ENCODE measurements at regions not wholly inside any gene's neighbourhood (a gene's known extent, or its start where the extent isn't known, plus 50 kb on each side); places are given as distances from the start of the nearest gene placed in this dataset.

DNA sequence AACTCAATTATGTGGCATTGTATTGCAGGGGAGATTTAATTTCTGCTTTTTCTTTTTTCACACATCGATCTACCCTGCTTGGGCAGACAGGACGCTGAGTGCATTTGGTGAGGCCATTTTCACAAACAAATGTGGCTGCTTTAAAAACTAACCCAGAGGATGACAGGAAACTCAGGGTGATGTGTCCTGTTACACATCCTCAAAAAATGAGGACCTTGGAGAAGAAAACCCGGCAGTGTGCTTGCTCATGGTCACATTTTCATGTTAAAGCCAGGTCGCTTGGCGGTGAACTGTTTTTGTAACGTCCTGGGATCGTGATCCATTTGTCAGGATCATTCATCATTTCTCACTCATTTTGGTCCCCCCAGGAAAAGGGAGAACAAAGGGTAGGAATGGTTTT, 478.3 kb upstream of the ADAMTS16 start:
- no peak for DNase-seq

- DNase-seq, result no peak
These were observed 477.4 kb upstream of the ADAMTS16 start for GRCh38 chr5:4662756-4663155.

GRCh38 chr5:4665911-4666310, 474.2 kb upstream of the ADAMTS16 start:
- DNase-seq, result no peak

DNA sequence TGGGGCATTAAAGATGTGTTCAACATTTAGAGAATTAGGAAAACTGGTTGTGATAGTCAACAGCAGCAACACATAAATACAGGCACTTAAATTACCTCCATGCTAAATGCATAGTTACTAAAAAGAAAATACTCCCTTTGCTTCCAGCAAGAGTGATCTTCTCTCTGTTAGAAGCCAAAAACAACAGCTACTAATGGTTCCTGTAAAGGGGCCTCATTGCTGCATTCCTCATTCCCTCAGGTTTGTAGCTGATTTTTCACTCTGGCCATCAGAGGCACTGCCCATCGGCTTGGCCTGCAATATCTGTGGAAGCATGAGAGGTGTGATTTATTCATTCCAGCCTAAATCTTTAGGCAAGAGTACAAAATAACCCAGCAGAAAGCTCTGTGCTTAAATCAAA, 466.0 kb upstream of the ADAMTS16 start:
- no peak for DNase-seq

DNA sequence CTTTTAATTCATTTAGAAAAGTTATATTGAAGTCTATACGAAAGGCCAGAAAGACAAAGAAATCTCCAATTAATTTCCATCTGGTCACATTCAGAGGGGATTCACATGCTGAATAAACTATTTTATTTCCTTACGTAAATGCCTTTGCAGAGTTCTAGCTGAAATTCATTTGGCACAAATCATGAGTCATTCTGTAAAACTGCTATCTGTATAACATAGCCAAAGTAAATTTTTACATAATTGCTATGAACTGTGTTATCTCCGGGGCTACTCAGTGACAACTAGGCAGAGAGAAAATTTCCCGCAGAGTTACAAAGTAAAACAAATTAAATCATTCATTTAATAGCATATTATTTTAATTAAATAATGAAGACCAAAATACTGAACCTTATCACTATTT, 463.2 kb upstream of the ADAMTS16 start:
- no peak for DNase-seq

DNA sequence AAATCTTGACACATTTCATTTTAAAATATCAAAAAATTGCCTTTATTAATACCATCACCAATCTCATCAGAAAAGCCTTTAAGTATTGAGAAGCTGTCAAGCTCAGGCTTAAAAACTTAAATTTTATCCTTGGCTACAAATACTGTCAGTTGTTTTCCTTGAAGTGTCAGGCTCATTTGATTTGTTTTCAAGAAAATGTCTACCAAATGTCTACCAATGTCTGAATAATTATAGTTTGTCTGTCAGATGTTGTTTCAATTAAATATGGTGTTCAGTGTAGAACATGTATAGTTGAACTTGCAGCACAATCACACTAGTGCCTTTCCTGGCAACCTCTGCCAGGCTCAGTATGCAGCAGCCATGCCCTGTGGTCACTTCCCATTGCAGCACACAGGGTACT, 455.2 kb upstream of the ADAMTS16 start:
- DNase-seq, result no peak

DNA sequence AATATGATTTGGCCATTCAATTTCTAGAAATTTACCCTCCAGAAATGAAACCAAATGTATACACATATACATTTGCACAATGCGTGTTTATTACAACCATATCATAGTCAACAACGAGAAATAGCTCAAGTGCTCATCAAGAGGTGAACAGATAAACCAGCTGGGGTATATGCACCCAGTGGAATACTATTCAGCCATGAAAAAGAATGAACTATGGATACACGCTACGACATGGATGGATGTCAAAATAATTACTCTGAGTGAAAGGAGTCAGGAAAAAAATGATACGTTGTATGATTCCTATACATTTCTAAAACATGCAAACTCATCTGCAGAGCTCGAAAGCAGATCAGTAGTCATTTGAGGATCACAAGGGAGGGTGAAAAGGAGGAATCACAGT, 441.5 kb upstream of the ADAMTS16 start:
- DNase-seq, result no peak

DNA sequence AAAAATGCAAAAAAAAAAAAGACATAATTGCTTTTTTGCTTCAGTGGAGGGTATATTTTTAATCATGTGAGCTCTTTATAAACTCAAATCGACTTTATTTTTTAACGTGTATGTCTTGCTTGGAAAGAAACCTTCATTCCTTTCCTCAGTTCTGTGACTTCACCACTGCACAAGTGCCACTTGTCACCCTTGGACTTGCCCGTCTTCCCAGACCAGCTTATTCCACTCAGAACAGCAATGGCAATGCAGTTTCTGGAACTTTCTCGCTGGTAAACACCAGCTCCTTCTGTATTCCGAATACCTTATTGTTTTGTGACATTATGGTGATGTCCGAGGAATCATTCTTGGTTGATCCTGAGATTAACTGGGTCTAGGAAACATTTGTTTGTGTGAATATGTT, 440.5 kb upstream of the ADAMTS16 start:
- DNase-seq, result no peak

DNA sequence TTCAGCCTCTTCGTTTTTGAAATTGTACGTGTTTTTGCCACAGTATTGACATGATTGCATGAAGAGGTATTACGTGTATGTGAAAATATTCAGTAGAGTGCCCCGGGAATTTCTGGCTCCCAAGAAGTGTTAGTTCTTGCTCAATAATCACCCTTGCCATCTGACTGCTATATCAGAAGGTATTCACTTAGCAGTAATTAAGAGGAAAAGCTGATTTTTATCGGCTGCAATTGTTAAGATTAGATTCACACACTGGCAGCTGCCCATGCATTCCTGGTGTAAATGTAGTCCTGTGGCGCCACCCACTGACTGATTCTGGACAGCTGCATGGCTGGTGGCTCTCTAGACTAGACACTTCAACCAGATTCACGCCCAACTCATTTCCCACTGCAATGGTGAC, 440.1 kb upstream of the ADAMTS16 start:
- peak; percentile 68 for DNase-seq

DNA sequence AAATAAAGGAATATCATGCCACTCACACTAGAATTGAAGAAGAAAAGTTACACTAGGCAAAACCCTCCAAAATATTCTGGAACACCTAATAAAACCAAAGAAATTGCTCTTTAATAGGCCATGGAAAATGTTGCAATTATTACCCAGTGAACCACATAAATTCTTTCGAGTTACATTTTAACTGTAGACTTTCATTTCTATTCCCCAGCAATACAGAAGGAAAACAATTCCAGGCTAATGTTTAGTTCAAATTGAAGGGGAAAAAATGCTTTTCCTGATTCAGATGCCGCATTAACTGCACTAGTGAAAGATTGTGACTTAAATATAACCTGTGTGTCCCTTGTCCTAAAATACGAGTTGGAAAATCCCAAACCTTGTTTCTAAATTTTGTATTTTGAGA, 439.3 kb upstream of the ADAMTS16 start:
- DNase-seq, result no peak

- no peak for DNase-seq
These were observed 436.1 kb upstream of the ADAMTS16 start for GRCh38 chr5:4703931-4704458.

DNA sequence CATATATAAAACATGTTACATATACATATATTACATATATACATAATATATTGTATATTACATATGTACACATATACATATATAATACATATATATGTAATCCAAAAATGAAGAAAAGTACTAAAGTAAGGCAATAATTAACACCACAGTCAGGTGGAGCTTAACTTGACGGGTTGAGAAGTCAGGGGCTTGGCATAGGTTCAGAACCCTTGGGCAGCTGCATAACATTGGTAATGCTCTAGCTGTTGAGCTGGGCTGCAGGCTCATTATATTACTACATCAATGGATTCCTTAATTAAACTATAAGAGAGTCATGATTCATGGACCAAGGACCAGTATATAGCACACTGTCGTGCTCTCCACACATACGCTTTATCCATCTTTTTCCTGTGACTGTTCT, 435.2 kb upstream of the ADAMTS16 start:
- DNase-seq, result no peak

GRCh38 chr5:4716781-4717180, 423.3 kb upstream of the ADAMTS16 start:
- no peak for DNase-seq

- DNase-seq, result no peak
These were observed 422.7 kb upstream of the ADAMTS16 start for GRCh38 chr5:4717446-4717845.

DNA sequence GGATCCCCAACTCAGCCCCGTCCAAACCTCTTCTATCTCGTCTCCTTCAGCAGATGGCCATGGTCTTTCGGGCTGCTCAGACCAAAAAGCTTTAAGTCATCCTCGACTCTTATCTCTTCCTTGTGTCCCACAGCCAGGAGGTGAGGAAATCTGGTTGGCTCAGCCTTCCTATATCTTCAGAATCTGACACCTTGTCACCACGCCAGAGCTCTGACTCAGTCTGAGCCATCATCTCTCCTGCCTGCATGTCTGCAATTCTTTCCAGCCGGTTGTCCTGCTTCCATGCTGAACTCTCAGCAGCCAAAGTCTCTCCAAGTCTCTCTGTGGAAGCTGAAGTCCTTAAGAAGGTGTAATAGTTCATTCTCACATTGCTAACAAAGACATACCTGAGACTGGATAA, 419.3 kb upstream of the ADAMTS16 start:
- no peak for DNase-seq

DNA sequence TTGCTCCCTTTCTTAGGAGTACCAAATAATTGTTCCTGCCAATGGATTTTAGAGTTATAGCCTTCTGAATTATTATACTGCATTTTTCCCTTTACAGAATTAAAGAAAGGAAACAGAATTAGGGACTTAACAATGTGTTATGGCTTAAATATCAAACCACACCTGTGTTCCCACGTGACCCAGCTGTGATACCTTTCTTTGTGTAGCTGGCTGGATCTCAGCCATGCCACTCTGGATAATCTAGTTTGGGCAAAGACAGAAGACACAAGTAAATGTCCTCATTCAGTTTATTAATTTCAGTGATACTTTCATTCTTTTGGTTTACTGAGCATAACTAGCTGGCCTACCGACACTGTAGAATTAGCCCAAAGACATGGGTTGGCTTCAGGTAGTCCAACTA, 417.2 kb upstream of the ADAMTS16 start:
- DNase-seq, result no peak

DNA sequence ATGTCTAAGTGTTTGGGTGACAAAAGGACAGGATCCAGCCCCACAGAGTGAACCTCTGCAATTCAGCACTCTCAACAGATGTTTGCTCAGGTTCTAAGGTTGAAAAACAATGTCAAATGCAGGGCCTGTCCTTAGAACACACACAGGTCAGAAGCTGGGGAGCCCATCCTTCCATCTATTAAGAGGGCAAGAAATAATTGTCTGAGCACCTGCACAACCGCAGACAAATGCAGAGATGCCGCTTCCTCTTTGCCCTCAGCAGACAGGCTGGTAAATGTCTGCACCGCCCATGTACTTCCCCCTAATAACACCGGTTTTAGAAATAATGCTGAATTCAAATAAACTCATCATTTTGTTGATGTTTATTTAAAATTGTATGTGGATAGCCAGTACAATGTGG, 414.5 kb upstream of the ADAMTS16 start:
- DNase-seq, result no peak

DNA sequence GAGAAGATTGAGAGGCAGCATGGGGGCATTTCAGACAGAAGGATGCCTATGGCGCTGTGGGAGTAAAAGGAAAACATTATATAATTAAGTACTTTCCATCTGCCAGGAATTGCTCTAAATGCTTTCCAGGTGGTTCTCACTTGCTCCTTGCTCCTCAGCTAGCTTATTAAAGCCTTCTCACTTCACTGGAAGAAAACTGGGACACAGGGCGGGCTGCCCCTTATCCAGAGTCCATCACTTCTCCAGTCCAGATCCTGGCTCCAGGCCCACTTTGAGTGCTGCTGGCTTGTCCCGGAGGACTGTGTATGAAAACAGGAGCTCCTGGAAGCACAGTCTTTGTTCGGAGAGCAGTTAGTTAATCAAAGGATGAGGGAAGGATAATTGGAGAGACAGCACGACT, 409.9 kb upstream of the ADAMTS16 start:
- DNase-seq, result no peak

DNA sequence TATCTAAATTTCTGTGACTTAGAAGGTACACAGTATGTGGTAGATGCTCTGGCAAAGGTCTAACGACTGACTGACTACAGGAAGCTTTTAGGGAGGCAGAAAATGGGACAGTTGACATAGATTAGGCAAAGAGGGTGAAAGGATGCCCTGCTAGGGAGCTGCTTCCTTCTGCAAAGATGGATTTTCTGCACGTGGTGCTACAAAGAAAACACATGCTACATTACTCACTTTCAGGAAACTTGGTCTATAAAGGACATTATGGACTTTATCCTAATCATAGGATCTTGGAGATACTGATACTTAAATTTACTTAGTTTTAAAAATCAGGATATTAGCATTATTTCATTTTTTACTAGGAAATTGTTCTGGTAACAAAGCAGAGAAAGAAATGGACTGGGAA, 405.8 kb upstream of the ADAMTS16 start:
- DNase-seq, result no peak

DNA sequence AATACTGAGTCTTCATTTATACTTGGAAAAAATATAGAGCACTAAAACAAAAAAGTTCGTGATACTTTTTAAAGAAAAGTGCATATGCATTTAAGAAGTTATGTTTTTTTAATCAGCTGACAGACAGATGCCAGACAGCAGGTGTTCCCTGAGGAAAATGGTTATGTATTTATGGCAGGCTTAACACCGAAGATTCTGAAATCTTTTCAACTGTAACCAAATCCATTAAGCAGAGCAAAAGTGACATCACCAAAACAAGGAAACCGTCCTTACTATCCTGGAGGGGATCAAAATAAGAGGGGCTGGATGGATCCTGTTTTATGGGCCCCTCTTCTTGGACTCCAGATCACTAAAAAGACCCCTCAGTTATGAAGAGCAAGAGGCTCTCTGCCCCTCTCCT, 404.9 kb upstream of the ADAMTS16 start:
- no peak for DNase-seq

GRCh38 chr5:4737868-4738267, 402.3 kb upstream of the ADAMTS16 start:
- no peak for DNase-seq

GRCh38 chr5:4738298-4738697, 401.8 kb upstream of the ADAMTS16 start:
- DNase-seq, result no peak

DNA sequence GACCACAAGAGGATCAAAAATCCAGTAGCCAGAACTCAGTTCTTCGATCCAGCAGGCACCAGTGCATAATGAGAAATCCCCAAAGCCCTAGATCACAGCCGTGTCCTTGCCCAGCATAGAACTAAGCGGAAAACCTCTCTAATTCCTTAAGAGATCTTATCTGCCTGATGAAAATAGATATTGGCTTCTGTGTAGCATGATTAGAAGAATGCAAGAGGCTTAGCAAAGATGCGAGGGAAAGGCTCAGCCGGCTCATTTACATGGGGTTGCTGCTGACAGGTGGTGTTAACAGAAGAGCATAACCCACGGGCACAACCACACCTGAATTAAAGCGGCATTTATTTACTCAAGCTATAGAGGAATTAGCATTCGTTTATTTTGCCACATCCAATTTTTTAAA, 400.0 kb upstream of the ADAMTS16 start:
- DNase-seq, result no peak

DNA sequence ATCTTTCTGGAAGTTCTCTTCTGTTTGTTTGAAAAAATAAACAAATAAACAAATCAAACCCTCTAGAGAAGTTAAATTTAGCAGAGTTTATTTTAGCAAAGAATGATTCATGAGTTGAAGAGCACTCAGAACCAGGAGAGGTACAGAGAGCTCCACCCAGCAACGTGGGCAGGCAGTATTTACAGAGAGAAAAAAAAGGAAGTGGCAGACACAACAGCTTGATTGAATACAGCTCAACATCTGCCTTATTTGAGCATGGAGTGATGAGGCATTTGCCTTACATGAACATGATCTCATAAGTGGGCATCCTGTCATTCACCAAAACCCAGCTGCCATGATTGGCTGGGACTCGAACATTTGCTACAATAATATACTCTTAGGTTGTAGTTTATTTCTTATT, 381.6 kb upstream of the ADAMTS16 start:
- DNase-seq, result peak; percentile 93

DNA sequence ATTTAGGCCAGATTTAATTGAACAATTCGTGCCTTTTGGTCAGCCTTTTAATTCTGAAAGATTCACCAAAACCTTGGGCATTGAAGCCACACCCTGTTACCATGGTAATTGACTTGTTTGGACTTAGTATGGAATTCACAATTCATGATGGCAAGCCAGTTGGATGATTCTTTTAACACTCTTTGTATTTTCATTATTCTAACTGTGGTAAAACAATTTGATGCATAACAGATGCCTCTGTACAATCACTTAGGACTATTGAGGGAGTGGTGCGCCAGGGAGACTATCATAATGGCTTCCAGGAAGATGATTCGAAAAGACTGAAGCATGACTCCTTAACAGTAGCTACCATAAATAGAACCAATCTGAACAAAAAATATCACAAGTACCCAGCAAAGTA, 381.1 kb upstream of the ADAMTS16 start:
- no peak for DNase-seq

GRCh38 chr5:4762316-4762715, 377.8 kb upstream of the ADAMTS16 start:
- no peak for DNase-seq
